ENCODE measurements at regions not wholly inside any gene's neighbourhood (a gene's known extent, or its start where the extent isn't known, plus 50 kb on each side); places are given as distances from the start of the nearest gene placed in this dataset.

DNA sequence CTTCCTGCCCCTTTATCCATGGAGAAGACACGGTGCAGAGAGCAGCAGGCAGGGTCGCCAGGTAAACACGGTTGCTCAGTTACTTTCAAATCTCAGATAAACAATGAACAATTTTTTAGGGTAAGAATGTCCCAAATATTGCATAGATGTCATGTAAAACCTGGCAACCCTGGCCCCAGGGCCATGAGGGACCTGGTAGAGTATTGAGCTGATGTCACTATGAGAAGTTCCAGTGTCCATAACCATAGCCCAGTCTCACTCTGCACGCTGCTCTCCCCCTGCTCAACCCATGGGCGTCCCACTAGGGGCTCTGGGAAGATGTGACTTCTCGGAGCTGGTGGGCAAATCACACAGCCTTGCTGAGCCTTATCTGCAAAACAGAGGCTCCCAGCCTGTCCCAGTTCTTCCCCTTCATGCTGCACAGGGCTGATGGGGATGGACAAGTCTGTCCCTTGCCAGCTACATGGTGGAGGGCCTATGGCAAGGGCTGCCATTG, 71.3 kb upstream of the TOP1 start:
- no peak overlapping the region for H3K27ac ChIP-seq
- H3K36me3 ChIP-seq = no peaks in the 10 kb centered on the region
- DNase-seq (no peak), ATAC-seq (no peak)
- WGBS, 4 donors = 73 to 84% (median 81%) methylated on average over 5 to 6 of the region's 6 CpGs
- H3K27me3 ChIP-seq = peaks cover 0 to 3% (median 0%) of the 10 kb centered on the region in 9 donors
- intact Hi-C loops (cut with DNase I) = loop anchor here in 1 of 10 donors (10.0 kb wide), 1 partner anchor 793 kb away; no protein-coding TSS in a partner anchor
- H3K9me3 ChIP-seq = peaks cover 0 to 7% (median 0%) of the 10 kb centered on the region in 12 donors
- peaks cover 0 to 7% (median 0%) of the 10 kb centered on the region in 12 donors for H3K4me1 ChIP-seq
- TF ChIP-seq POLR2A (IDR thresholded peaks at IDR 0.05) (no peak), CTCF (IDR thresholded peaks at IDR 0.05) (no peak)
- no peak overlapping the region for H3K4me3 ChIP-seq

GRCh38 chr20:40958598-40958997, 70.0 kb upstream of the TOP1 start:
- H3K4me3 ChIP-seq = no peak overlapping the region
- no peak for ATAC-seq
- peaks cover 0 to 3% (median 0%) of the 10 kb centered on the region in 9 donors for H3K27me3 ChIP-seq
- no peak for TF ChIP-seq POLR2A (IDR thresholded peaks at IDR 0.05)
- no peak for TF ChIP-seq CTCF (IDR thresholded peaks at IDR 0.05)
- 70 to 79% (median 76%) methylated on average over 4 of the region's 4 CpGs for WGBS, 4 donors
- no peak for DNase-seq
- no peak overlapping the region for H3K27ac ChIP-seq
- H3K9me3 ChIP-seq = peaks cover 0 to 7% (median 0%) of the 10 kb centered on the region in 12 donors
- intact Hi-C loops (cut with DNase I) = loop anchor here in 1 of 10 donors (10.0 kb wide), 1 partner anchor 794 kb away; no protein-coding TSS in a partner anchor
- no peaks in the 10 kb centered on the region for H3K36me3 ChIP-seq
- H3K4me1 ChIP-seq = peaks cover 0 to 7% (median 0%) of the 10 kb centered on the region in 12 donors

GRCh38 chr20:40959325-40960092, 69.1 kb upstream of the TOP1 start:
- no peaks in the 10 kb centered on the region for H3K27me3 ChIP-seq
- ATAC-seq = no peak

More at GRCh38 chr20:40959325-40960092, 69.1 kb upstream of the TOP1 start:
- no peak for DNase-seq
- Histone ChIP-seq H3K27ac (no peak overlapping the region), H3K4me1 (peaks cover 0 to 7% (median 0%) of the 10 kb centered on the region in 12 donors), H3K36me3 (no peaks in the 10 kb centered on the region), H3K9me3 (no peaks in the 10 kb centered on the region), H3K4me3 (no peak overlapping the region)
- intact Hi-C loops (cut with DNase I) = loop anchor here (5.0 to 10.0 kb wide), 13 partner anchors 215 to 1847 kb away; no protein-coding TSS in a partner anchor
- 64 to 77% (median 73%) methylated on average over 6 of the region's 6 CpGs for WGBS, 4 donors
- no peak for TF ChIP-seq CTCF (IDR thresholded peaks at IDR 0.05)
- no peak for TF ChIP-seq POLR2A (IDR thresholded peaks at IDR 0.05)
